Neural cell (in vitro differentiated cells): ENCODE measurements at regions not wholly inside any gene's neighbourhood (a gene's known extent, or its start where the extent isn't known, plus 50 kb on each side); places are given as distances from the start of the nearest gene placed in this dataset.

Source experiments
- H2AFZ ChIP-seq: fragments of 200-600, 300-800 bp; sonication (generic), shearing (Covaris generic); 2 replicates; pipeline ENCODE4 v1.6.0; 2014; ENCODE audit warnings: low read depth, mild to moderate bottlenecking, antibody characterized with exemption, low read length, moderate library complexity
- H3F3A ChIP-seq: fragments of 200-600 bp; shearing (Covaris generic); 2 replicates; pipeline ENCODE4 v1.6.1; 2016; ENCODE audit warnings: mild to moderate bottlenecking, moderate library complexity, mixed read lengths, antibody characterized with exemption, low read length; ENCODE audit not compliant: insufficient read depth, poor library complexity, severe bottlenecking
- H3K27ac ChIP-seq: fragments of 200-600, 300-800 bp; sonication (generic), shearing (Covaris generic); 2 replicates; pipeline ENCODE4 v1.5.1; 2014; ENCODE audit warnings: mild to moderate bottlenecking, low read length, moderate library complexity
- H3K27me3 ChIP-seq: fragments of 300-800, 200-600 bp; sonication (generic), shearing (Covaris generic); 2 replicates; pipeline ENCODE4 v1.6.0; 2014; ENCODE audit warnings: mild to moderate bottlenecking, low read depth, low read length, moderate library complexity; ENCODE audit not compliant: insufficient read depth
- H3K36me3 ChIP-seq: fragments of 300-800, 200-600 bp; sonication (generic), shearing (Covaris generic); 2 replicates; pipeline ENCODE4 v1.5.1; 2014; ENCODE audit warnings: mild to moderate bottlenecking, antibody characterized with exemption, low read length, moderate library complexity; ENCODE audit not compliant: insufficient read depth
- H3K4me2 ChIP-seq: fragments of 300-800, 200-600 bp; sonication (generic), shearing (Covaris generic); 2 replicates; pipeline ENCODE4 v1.6.0; 2014; ENCODE audit warnings: mild to moderate bottlenecking, low read length
- H3K4me3 ChIP-seq: fragments of 300-800, 200-600 bp; sonication (generic), shearing (Covaris generic); 2 replicates; pipeline ENCODE4 v1.5.1; 2014; ENCODE audit warnings: mild to moderate bottlenecking, low read length, moderate library complexity
- H3K79me2 ChIP-seq: fragments of 200-600 bp; shearing (Covaris generic); replicated peaks from 2 replicates; pipeline ENCODE4 v1.6.0; 2014; ENCODE audit warnings: mild to moderate bottlenecking, low read length, moderate library complexity; ENCODE audit not compliant: insufficient read depth
- H3K9ac ChIP-seq: fragments of 300-800, 200-600 bp; sonication (generic), shearing (Covaris generic); 2 replicates; pipeline ENCODE4 v1.6.1; 2016; ENCODE audit warnings: mild to moderate bottlenecking, low read length, mixed read lengths
- H3K9me2 ChIP-seq: fragments of 200-600 bp; shearing (Covaris generic); 2 replicates; pipeline ENCODE4 v1.6.1; 2016; ENCODE audit warnings: mild to moderate bottlenecking, low read length, mixed read lengths; ENCODE audit not compliant: insufficient read depth
- H3K9me3 ChIP-seq: fragments of 200-600, 300-800 bp; sonication (generic), shearing (Covaris generic); 2 replicates; pipeline ENCODE4 v1.6.1; 2016; ENCODE audit warnings: mild to moderate bottlenecking, mixed run types, low read length, moderate library complexity, mixed read lengths
- H4K20me1 ChIP-seq: fragments of 200-600 bp; shearing (Covaris generic); 2 replicates; pipeline ENCODE4 v1.6.1; 2016; ENCODE audit warnings: mild to moderate bottlenecking, mixed run types; ENCODE audit not compliant: insufficient read depth
- EP300 ChIP-seq: fragments of 450-650 bp; conservative IDR thresholded peaks from 2 replicates; pipeline ENCODE4 v1.6.1; 2014; ENCODE audit warnings: antibody characterized with exemption, mild to moderate bottlenecking, moderate library complexity; ENCODE audit not compliant: poor library complexity, severe bottlenecking
- EZH2 ChIP-seq: fragments of 200-600, 300-800 bp; shearing (Covaris generic), sonication (generic); IDR thresholded peaks from 2 replicates; pipeline ENCODE4 v1.6.1; 2014; ENCODE audit warnings: antibody characterized with exemption, low read length, borderline replicate concordance, mild to moderate bottlenecking; ENCODE audit not compliant: insufficient read depth, poor library complexity, severe bottlenecking
- MXI1 ChIP-seq: fragments of 450-650 bp; conservative IDR thresholded peaks from 2 replicates; pipeline ENCODE4 v1.6.1; 2014; ENCODE audit warnings: antibody characterized with exemption, mild to moderate bottlenecking; ENCODE audit not compliant: poor library complexity, severe bottlenecking
- POLR2AphosphoS5 ChIP-seq: IDR thresholded peaks from 2 replicates; pipeline ENCODE4 v1.6.1; 2012
- RAD21 ChIP-seq: fragments of 450-650 bp; conservative IDR thresholded peaks from 2 replicates; pipeline ENCODE4 v1.6.1; 2014; ENCODE audit warnings: antibody characterized with exemption, mild to moderate bottlenecking, moderate library complexity
- REST ChIP-seq: IDR thresholded peaks from 2 replicates; pipeline ENCODE4 v1.6.1; 2012; ENCODE audit warnings: borderline replicate concordance
- SMC3 ChIP-seq: fragments of 450-650 bp; conservative IDR thresholded peaks from 2 replicates; pipeline ENCODE4 v1.6.1; 2014; ENCODE audit warnings: antibody characterized with exemption, mild to moderate bottlenecking, moderate library complexity; ENCODE audit not compliant: poor library complexity
- TAF1 ChIP-seq: IDR thresholded peaks from 2 replicates; pipeline ENCODE4 v1.6.1; 2012; ENCODE audit warnings: low read depth
- TF ChIP-seq, protein P1 (sequence below): fragments of 450-650 bp; IDR thresholded peaks from 2 replicates; pipeline ENCODE4 v1.5.1; 2014; ENCODE audit warnings: antibody characterized with exemption, mild to moderate bottlenecking, moderate library complexity; ENCODE audit not compliant: poor library complexity, severe bottlenecking

DNA sequence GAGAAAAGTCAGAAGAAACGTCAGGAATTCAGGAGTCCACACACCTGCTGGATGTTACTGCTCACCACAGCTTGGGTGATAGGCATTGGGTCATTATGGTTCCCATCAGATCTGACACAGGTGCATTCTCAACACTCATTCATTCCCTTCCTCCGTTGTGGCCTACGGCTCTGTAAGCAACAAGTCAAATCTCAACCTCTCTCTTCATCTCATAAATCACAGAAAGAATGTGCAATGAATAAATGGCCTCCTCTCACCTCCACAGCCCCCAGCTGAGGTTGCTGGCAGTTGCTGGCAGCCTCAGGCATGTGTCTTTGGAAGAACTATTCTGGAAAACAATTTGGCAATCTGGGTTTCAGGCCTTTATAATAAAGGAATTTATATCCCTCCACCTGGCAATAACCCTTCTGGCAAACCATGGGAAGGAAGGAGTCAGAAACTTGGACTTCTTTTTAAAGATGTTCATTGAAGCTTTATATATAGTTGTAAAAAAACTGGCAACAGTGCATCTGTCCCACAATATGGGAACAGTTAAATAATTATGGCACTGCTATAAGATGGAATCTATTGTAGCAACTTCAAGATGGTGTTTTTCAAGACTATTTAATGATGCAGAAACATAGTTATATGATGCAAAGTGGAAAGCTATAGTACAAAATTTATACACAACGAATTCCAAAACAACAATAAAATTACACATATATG lies 175.4 kb downstream of the ANAPC1 start:
- Histone ChIP-seq H3K27ac (no peak overlapping the region), H3K9ac (no peak overlapping the region), H3K4me3 (no peak overlapping the region), H3K9me3 (peaks cover 3% of the 10 kb centered on the region), H4K20me1 (no peaks in the 10 kb centered on the region), H3K36me3 (no peaks in the 10 kb centered on the region), H3F3A (no peaks in the 10 kb centered on the region), H3K9me2 (no peaks in the 10 kb centered on the region), H3K27me3 (no peaks in the 10 kb centered on the region), H2AFZ (no peak overlapping the region), H3K79me2 (no peaks in the 10 kb centered on the region), H3K4me2 (no peak overlapping the region)
- TF ChIP-seq TAF1 (no peak), RAD21 (no peak), EP300 (no peak), SMC3 (no peak), EZH2 (no peak), MXI1 (no peak), POLR2AphosphoS5 (no peak), REST (no peak)
- TF ChIP-seq, protein P1, sequence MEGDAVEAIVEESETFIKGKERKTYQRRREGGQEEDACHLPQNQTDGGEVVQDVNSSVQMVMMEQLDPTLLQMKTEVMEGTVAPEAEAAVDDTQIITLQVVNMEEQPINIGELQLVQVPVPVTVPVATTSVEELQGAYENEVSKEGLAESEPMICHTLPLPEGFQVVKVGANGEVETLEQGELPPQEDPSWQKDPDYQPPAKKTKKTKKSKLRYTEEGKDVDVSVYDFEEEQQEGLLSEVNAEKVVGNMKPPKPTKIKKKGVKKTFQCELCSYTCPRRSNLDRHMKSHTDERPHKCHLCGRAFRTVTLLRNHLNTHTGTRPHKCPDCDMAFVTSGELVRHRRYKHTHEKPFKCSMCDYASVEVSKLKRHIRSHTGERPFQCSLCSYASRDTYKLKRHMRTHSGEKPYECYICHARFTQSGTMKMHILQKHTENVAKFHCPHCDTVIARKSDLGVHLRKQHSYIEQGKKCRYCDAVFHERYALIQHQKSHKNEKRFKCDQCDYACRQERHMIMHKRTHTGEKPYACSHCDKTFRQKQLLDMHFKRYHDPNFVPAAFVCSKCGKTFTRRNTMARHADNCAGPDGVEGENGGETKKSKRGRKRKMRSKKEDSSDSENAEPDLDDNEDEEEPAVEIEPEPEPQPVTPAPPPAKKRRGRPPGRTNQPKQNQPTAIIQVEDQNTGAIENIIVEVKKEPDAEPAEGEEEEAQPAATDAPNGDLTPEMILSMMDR: no peak

DNA sequence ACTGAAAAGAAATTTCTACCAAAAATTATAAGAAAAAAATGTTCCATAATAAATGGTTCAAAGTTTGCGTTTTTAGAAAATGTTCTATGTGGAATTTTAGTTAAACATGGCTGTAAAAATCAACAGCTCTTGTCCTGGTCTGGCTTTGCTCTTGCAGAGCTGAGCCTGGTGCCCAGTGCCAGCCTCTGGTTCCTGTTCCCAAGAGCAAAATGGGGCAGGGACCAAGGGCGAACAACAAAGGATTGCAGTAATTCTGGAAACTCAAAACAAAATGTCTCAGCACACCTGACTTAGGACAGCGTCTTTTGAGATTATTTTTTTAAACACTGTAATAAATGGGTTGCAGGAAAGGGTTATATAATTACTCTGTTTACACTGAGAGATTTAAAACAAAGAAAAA lies 174.7 kb downstream of the ANAPC1 start:
- H3K9me2 ChIP-seq: no peaks in the 10 kb centered on the region
- no peak overlapping the region for H2AFZ ChIP-seq
- H3K9me3 ChIP-seq: peaks cover 3% of the 10 kb centered on the region
- H3K36me3 ChIP-seq: no peaks in the 10 kb centered on the region
- H3F3A ChIP-seq: no peaks in the 10 kb centered on the region
- no peak overlapping the region for H3K4me2 ChIP-seq
- TF ChIP-seq RAD21 (no peak), SMC3 (no peak), POLR2AphosphoS5 (no peak), EP300 (no peak), MXI1 (no peak), EZH2 (no peak), TAF1 (no peak), REST (no peak)
- TF ChIP-seq, protein P1: no peak
- H3K79me2 ChIP-seq: no peaks in the 10 kb centered on the region
- no peak overlapping the region for H3K4me3 ChIP-seq
- H3K27me3 ChIP-seq: no peaks in the 10 kb centered on the region
- no peaks in the 10 kb centered on the region for H4K20me1 ChIP-seq
- H3K9ac ChIP-seq: no peak overlapping the region
- H3K27ac ChIP-seq: no peak overlapping the region
